Iris pigment epithelial cell (primary cell): ENCODE measurements at regions not wholly inside any gene's neighbourhood (a gene's known extent, or its start where the extent isn't known, plus 50 kb on each side); places are given as distances from the start of the nearest gene placed in this dataset.
"Not testable (repeated sequence)": the region's sequence is repeated elsewhere in the genome, so short reads cannot be mapped to it uniquely, and the experiment has no call there.

Experiments used
- DNase-seq: peaks from one replicate; pipeline ENCODE4 v3.0.0-alpha.2; 2011; ENCODE audit warnings: low read depth

DNA sequence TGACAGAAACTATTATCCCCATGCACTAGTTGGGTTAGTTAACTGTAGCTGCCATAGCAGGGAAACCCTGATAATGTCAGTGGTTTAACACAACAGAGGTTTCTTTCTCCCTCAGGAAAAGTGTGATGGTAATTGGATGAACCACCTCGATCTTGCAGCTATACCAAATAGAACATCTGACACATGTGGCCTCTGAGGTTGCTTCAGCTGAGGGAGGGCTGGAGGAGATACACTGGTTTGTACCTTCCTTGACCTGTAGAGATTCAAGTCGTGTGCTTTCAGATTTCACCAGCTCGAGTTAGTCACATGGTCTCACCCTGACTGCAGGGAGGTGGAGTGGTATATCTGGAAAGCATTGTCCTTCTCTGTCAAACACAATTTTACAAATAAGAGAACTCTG lies 147.2 kb upstream of the SFRP2 start:
- no peak for DNase-seq

GRCh38 chr4:153934688-153935017 lies 145.8 kb upstream of the SFRP2 start:
- no peak for DNase-seq

DNA sequence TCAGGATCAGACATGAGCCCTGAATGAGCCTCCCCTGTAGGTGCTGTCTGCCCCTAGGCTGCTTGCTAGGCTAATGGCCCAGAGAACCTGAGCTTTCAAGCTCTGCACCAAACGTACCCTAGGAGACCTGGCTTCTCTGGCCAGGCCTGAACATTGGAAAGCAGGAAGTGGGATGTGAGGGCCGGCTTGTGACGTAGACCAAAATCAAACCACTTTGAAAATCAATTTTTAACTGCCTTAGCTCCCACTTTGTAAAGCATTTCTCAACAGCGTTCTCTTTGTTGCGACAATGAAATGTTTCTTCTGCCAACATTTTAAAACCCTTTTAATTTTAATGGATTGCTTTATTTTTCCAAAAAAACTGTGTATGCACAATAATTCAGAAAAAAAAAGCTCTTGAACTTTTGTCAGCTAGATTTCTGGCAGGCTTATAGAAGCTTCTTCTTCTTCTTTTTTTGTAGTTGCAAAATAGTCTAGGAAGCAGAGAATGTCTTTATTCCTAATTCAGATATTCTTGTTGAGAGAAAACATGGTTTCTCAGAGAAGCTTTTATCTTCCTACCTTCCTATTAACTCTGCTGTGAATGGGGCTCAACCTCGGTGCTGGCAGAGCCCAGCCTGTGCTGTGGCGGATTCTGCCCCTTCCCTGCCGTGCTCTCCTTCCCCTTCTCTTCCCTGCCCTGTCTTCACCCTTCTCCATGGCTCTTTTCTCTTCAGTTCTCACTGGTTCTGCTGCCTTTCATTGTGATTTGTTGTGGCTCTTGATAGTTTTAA lies 145.2 kb upstream of the SFRP2 start:
- DNase-seq = no peak

- peak; percentile 7 for DNase-seq
Measured at GRCh38 chr4:153931804-153932203, 142.9 kb upstream of the SFRP2 start.

DNA sequence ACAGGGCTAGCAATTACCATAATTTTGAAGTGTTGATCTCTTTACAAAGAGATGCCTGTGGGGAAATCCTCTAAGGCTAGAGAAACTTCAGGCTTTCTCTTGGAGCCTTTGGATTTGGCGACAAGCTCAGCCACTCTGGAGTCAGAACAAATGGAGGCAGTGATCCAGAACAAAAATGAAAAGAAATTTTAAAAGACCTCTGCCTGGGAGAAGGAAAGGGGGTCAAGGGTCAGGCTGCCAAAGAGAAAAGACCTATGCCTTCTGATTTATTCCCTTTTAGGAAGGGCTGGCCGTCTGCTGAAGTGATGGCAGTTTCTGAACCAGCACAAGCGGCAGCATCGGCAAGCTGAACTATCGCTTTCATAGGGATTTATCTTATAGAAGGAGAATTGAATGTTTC lies 140.8 kb upstream of the SFRP2 start:
- DNase-seq = no peak

- no peak for DNase-seq
Measured at GRCh38 chr4:153927451-153927850, 138.6 kb upstream of the SFRP2 start.

DNA sequence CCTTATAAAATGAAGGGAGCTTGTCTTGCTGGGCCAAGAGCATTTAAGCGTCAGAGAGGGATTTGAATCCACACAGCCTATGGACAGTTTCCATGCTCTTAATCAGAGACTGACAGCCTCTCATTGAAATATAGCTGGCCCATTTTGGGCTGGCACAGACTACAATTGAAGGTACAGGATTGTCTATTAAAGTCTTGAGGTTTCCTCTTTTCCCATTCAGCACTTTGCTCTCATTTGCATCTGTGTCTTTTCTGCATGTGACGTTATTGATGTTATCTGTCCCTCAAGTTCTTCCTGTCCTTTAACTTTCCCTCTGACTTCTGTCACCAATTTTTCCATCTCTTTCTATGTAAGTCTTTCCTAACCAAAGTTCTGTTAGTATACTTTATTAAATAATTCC lies 133.3 kb upstream of the SFRP2 start:
- no peak for DNase-seq

DNA sequence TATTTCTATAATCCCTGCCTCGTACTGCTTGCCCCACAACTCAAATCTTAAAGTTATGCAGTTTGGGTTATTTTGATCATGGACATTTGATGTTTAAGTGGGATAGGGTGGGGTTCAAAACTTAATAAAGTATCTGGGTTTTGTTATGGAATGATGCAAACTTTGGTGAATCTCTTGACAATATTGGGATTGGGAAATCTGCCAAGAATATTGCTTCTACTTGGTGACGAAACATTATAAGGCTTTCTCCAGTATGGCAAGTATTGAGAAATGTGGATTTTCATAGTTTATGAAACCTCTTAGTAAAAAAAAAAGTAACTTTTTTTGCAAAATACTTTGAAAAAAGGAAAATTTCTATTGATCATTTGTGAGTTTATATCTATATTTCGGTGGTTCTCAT lies 130.8 kb upstream of the SFRP2 start:
- DNase-seq = no peak

- no peak for DNase-seq
Measured at GRCh38 chr4:153916273-153916755, 127.4 kb upstream of the SFRP2 start.

DNA sequence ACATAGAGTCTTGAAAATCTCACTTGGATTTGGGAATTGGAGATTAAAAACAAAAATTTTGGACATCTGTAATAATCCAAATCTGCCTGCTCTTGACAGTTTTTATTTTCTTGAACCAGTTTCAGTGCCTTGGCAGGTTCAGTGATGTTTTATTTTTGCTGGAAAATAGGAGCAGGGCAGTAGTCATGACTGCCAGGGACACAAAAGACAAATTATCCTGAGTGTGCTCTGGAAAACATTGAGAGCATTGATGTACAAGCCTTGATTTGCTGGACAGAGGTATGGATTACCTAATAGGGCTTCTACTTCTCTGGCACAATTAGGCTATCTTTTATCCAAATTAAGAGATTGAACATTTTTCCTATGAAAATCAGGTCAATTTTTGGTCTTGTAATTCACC lies 123.4 kb upstream of the SFRP2 start:
- no peak for DNase-seq

DNA sequence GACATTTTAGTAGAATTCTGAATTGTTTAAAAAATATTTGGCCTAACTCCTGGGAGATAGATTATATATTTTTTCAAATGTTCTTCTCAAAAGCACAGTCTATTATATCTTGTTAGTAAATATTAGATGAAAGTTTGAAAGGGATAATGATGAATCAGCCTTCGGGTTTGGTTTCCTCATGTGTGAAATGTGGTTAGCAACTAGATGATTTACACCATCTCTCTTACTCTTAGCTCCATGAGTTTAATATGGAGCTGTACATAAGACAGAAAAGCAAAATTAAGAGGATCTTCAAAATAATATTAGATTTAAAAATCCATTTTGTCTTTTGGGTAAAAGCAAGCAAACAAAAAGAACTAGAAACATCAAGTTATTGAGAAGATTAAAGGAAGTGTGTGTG lies 120.8 kb upstream of the SFRP2 start:
- DNase-seq = no peak

- DNase-seq = no peak
Measured at GRCh38 chr4:153906231-153906630, 117.3 kb upstream of the SFRP2 start.

- no peak for DNase-seq
Measured at GRCh38 chr4:153905231-153905630, 116.3 kb upstream of the SFRP2 start.

GRCh38 chr4:153904011-153904410 lies 115.1 kb upstream of the SFRP2 start:
- no peak for DNase-seq

GRCh38 chr4:153901220-153901619 lies 112.3 kb upstream of the SFRP2 start:
- DNase-seq = no peak

- DNase-seq = no peak
Measured at GRCh38 chr4:153900426-153900825, 111.5 kb upstream of the SFRP2 start.

- DNase-seq = no peak
Measured at GRCh38 chr4:153890761-153891160, 101.9 kb upstream of the SFRP2 start.

DNA sequence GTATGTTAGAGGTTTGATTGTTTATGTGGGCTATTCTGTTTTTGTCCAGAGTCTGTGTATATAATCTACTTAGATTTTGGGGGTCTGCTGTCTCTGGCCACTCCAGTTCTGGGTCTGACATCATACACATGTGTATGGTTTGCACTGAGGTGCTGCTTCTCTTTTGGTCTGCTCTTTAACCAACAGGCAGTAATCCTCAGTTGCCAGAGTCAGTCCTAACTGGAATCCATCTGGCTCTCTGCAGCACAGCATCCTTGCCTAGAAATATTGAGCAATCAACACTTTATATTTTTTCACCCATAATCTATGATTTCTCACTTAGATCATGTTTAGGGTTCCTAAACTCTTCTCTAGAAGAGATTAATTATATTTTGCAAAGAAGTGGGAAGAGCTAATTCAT lies 98.3 kb upstream of the SFRP2 start:
- DNase-seq = no peak

DNA sequence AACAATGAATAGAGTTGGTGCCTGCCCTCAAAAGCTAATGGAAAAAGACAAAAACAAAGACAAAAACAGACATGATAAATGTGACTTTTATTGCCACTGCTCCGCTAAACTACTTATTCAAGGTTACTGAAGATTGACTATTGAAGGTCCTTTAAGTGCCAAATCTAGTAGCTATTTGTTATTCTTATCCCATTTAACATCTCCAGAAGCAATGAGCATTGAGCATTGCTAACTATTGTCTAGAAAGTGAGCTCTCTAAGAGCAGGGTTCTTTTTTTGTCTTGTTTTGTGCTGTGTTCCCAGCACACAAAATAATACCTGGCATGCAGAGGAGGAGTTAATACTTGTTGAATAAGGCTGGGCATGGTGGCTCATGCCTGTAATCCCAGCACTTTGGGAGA lies 95.4 kb upstream of the SFRP2 start:
- no peak for DNase-seq

DNA sequence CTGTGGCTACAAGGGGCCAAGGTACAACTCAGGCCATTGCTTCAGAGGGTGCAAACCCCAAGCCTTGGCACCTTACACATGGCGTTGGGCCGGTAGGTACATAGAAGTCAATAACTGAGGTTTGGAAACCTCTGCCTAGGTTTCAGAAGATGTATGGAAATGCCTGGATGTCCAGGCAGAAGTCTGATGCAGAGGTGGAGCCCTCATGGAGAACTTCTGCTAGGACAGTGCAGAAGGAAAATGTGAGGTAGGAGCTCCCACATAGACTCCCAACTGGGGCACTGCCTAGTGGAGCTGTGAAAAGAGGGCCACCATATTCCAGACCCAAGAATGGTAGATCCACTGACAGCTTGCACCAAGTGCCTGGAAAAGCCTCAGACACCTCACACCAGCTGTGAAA lies 92.1 kb upstream of the SFRP2 start:
- no peak for DNase-seq

DNA sequence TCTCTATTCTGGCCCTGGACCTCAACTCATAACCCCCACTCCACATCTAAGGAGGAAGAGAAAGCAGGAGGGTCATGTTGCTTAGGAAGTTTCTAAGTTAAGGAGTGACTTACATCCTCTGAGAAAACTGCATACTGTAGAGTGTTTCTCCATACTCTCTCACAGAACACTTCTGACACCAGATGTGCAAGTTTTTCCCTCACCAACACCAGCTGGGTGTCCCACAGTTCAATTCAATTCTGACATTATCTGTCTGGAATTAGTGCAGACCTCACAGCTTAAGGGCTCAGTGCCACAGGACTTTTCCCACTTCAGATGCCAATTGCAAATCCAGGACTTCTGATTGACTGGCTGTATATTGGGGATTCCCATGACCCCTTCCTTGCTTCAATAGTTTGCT lies 89.0 kb upstream of the SFRP2 start:
- no peak for DNase-seq

DNA sequence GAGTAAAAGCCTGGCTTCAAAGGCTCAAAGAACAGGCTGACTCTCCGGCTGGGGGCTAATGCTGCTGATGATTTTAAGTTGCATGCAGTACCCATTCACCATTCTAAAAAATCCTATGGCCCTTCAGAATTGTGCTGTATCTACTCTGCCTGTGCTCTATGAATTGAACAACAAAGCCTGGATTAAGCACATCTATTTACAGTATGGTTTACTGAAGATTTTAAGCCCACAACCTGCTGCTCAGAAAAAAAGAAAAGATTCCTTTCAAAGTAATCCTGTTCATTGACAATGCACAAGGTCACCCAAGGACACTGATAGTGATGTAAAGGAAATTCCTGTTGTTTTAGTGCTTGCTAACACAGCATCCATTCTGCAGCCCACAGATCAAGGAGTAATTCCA lies 84.9 kb upstream of the SFRP2 start:
- DNase-seq = no peak

GRCh38 chr4:153866766-153867165 lies 77.9 kb upstream of the SFRP2 start:
- DNase-seq = not testable (repeated sequence)

GRCh38 chr4:153852501-153852900 lies 63.6 kb upstream of the SFRP2 start:
- DNase-seq = no peak
